ENCODE measurements at regions not wholly inside any gene's neighbourhood (a gene's known extent, or its start where the extent isn't known, plus 50 kb on each side); places are given as distances from the start of the nearest gene placed in this dataset.

DNA sequence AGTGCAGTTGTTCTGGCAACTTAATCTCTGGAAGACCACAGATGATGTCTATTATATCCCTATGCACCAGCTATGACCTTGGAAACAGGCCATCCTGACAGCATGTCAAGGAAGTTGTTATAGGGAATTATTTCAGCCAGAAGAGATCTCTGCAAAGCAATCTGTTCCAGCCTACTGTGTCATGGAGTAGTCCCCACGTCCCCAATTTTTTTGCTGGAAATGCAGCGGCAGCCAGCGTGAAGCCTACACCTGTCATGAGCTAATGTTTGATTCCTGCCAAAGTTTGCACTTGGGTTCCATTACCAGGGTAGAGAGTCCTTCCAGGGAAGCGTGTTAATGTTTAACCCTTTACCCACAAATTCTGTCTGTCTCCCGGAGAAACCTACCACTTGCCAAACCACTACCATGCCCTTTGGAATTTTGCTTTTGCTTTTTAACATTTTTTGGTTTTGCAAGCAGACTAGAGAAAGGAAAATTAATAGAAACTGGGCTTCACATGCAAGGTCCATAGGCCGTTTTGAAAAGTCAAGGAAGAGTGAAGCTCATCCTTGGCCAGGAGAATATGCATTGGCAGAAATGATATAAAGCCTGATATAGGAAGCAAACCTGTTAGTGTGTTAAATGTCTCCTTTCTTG is 174.9 kb upstream of the SPRY4 start:
- DNase-seq (ENCODE audit: low spot score): no peak
- TF ChIP-seq, protein P1, sequence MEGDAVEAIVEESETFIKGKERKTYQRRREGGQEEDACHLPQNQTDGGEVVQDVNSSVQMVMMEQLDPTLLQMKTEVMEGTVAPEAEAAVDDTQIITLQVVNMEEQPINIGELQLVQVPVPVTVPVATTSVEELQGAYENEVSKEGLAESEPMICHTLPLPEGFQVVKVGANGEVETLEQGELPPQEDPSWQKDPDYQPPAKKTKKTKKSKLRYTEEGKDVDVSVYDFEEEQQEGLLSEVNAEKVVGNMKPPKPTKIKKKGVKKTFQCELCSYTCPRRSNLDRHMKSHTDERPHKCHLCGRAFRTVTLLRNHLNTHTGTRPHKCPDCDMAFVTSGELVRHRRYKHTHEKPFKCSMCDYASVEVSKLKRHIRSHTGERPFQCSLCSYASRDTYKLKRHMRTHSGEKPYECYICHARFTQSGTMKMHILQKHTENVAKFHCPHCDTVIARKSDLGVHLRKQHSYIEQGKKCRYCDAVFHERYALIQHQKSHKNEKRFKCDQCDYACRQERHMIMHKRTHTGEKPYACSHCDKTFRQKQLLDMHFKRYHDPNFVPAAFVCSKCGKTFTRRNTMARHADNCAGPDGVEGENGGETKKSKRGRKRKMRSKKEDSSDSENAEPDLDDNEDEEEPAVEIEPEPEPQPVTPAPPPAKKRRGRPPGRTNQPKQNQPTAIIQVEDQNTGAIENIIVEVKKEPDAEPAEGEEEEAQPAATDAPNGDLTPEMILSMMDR (IDR thresholded peaks at IDR 0.05): no peak
- ATAC-seq (ENCODE audit: low FRiP score): no peak

DNA sequence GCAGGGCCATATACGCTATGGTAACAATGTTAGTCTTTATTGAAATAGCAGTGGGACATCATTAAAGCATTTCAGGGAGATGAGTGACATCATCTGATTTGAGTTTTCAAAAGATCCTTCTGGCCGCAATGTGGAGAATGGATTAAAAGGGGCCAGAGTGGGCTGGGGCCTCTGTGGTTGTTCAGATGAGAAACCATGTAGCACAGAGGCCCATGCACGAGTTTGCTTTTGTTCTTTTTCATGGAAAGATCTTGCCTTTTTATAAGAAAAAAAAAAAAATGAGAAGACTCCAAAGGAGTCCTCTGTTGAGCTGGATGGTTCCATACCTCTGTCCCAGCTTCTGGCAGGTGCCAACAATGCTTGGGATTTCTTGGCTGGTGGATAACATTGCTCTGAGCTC is 173.5 kb upstream of the SPRY4 start:
- no peak for ATAC-seq (ENCODE audit: low FRiP score)
- no peak for DNase-seq (ENCODE audit: low spot score)
- TF ChIP-seq, protein P1 (IDR thresholded peaks at IDR 0.05): no peak

DNA sequence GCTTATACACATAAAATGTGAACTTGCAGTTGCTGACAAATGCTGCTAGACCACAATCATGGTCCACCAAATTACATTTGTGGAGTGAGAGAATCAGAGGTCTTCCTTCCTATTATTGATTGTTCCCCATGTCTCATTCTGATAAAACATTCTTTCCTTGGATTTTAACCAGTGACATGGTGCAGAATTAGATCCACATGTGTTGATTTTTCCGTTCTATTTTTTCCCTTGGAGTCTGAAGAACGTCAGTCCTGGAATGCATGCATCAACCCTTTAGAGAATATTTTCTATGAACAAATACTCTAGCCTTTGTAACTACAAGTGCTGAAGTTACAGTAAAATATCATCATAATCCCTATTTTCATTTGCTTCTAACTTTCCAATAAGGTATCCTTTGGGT is 170.7 kb upstream of the SPRY4 start:
- no peak for DNase-seq (ENCODE audit: low spot score)
- ATAC-seq (ENCODE audit: low FRiP score): no peak
- TF ChIP-seq, protein P1 (IDR thresholded peaks at IDR 0.05): no peak

DNA sequence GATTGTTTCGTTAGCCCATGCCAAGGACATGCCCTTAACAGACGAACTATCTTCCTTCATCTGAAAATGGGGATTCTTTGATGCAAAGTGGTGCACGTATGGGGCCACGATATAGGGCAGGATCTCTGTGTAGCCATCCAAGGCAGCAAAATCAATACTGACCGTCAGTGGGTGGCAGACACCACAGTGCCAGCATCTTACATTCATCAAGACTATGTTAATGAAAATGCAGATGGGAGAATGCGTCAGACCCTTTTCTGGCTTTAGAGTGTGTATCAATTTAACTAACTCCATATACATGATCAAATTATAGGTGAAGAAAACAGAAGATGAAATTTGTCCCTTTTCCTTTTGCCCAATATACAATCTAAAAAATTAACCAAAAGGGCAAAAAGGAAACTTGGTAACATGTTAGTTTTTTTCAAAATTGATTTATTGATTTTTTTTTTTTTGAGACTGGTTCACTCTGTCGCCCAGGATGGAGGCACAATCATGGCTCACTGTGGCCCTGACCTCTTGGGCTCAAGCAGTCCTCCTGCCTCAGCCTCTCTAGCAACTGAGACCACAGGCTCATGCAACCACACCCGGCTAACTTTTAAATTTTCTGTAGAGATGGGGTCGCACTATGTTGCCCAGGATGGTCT is 169.2 kb upstream of the SPRY4 start:
- ATAC-seq (ENCODE audit: low FRiP score) (no peak), DNase-seq (ENCODE audit: low spot score) (no peak)
- TF ChIP-seq, protein P1 (IDR thresholded peaks at IDR 0.05): no peak

DNA sequence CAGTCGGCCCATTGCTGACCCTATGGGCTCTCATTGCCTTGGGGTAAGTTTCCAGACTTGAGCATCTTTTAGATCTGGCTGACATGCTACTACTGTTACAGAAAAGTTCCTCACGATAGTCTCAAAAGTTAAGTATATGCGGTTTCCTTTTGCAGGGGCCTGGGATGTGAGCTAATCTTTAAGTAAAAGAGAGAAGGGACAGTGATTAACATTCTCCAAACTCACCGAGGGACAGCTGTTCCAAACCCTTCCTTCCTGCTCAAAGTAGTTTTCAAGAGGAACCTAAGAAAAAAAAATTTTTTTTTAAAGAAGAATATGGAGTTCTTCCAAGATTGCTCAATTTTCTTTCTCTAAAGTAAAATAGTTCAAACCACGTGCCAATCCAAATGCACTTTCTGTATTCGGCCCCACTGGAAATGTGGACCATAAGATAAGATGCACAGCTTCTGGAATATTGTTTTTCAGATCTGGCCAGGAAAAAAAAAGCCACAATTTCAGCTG is 168.0 kb upstream of the SPRY4 start:
- ATAC-seq (ENCODE audit: low FRiP score): no peak
- TF ChIP-seq, protein P1 (IDR thresholded peaks at IDR 0.05): no peak
- no peak for DNase-seq (ENCODE audit: low spot score)

DNA sequence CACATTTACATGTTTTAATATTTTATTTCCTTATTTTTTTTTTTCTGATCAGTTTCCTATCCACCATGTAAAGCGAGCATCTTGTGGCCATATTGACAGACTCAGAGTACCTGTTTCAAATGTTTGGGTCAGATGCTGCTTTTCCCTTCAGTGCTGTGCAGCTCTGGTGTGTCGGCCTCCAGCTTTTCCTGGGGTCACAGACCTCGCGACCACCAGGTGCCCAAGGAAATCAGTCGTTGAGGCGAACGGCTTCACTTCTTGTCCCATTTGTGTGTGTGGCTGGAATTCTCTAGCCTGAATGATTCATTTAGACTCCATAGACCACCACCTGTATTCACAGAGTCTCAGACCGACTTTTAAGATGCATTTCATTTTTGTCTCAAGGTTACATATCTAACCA is 166.9 kb upstream of the SPRY4 start:
- no peak for DNase-seq (ENCODE audit: low spot score)
- TF ChIP-seq, protein P1 (IDR thresholded peaks at IDR 0.05): no peak
- ATAC-seq (ENCODE audit: low FRiP score): no peak

DNA sequence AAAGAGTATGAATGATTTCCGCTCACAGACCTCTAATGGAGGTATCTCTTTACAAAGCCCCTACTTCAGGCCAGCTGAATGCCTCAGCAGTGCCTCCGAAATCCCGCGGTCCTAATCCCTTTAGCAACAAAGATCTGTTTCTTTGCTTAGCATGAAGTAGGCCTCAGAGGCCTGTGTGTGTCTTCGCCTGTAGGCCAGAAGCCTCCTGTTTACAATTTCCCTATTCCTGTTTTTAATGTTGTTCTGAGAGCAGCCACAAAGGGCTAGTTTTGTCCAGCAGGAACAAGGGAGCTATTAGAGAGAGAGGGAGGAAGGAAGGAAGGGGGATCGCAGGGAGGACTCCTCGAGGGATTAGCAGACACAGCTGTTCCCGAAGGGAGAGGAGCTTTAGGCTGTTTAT is 166.4 kb upstream of the SPRY4 start:
- TF ChIP-seq, protein P1 (IDR thresholded peaks at IDR 0.05): no peak
- no peak for ATAC-seq (ENCODE audit: low FRiP score)
- DNase-seq (ENCODE audit: low spot score): no peak

All from omental fat pad (tissue), 3 donors.